Mammary epithelial cell (primary cell): ENCODE measurements at regions not wholly inside any gene's neighbourhood (a gene's known extent, or its start where the extent isn't known, plus 50 kb on each side); places are given as distances from the start of the nearest gene placed in this dataset.
"Not testable (repeated sequence)": the region's sequence is repeated elsewhere in the genome, so short reads cannot be mapped to it uniquely, and the experiment has no call there.

ENCODE experiments used
- EZH2 ChIP-seq: IDR thresholded peaks from 2 replicates; pipeline ENCODE4 v1.6.1; 2012; ENCODE audit warnings: low read length, inconsistent platforms, borderline replicate concordance
- TF ChIP-seq, protein P1 (sequence below), 2 donors: IDR thresholded peaks in 1 of 2; conservative IDR thresholded peaks in 1 of 2; 2 replicates each; pipeline ENCODE4 v1.5.1; 2011 to 2012; ENCODE audit warnings: inconsistent platforms in 2 of 2, low read length in 2 of 2, mild to moderate bottlenecking in 2 of 2, control low read depth in 1 of 2, low read depth in 1 of 2; ENCODE audit not compliant: insufficient read depth in 1 of 2; ENCODE audit errors: extremely low read depth in 1 of 2

DNA sequence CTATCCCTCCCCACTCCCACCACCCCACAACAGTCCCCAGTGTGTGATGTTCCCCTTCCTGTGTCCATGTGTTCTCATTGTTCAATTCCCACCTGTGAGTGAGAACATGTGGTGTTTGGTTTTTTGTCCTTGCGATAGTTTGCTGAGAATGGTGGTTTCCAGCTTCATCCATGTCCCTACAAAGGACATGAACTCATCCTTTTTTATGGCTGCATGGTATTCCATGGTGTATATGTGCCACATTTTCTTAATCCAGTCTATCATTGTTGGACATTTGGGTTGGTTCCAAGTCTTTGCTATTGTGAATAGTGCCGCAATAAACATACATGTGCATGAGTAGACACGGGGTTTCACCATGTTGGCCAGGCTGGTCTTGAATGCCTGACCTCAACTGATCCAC lies 109.8 kb downstream of the USP22 start:
- TF ChIP-seq, protein P1, sequence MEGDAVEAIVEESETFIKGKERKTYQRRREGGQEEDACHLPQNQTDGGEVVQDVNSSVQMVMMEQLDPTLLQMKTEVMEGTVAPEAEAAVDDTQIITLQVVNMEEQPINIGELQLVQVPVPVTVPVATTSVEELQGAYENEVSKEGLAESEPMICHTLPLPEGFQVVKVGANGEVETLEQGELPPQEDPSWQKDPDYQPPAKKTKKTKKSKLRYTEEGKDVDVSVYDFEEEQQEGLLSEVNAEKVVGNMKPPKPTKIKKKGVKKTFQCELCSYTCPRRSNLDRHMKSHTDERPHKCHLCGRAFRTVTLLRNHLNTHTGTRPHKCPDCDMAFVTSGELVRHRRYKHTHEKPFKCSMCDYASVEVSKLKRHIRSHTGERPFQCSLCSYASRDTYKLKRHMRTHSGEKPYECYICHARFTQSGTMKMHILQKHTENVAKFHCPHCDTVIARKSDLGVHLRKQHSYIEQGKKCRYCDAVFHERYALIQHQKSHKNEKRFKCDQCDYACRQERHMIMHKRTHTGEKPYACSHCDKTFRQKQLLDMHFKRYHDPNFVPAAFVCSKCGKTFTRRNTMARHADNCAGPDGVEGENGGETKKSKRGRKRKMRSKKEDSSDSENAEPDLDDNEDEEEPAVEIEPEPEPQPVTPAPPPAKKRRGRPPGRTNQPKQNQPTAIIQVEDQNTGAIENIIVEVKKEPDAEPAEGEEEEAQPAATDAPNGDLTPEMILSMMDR (conservative IDR thresholded peaks at IDR 0.05 in 1 of 2, IDR thresholded peaks at IDR 0.05 in 1 of 2; ENCODE audit: extremely low read depth in 1 of 2, insufficient read depth in 1 of 2, low read depth in 1 of 2, low read length in 2 of 2), result not testable (repeated sequence)
- TF ChIP-seq EZH2, result not testable (repeated sequence)
